Gastrocnemius medialis (tissue), 4 donors: ENCODE measurements at regions not wholly inside any gene's neighbourhood (a gene's known extent, or its start where the extent isn't known, plus 50 kb on each side); places are given as distances from the start of the nearest gene placed in this dataset.

Experiments
- ATAC-seq, 2 donors: fragments of 150-250 bp; one replicate each; pipeline ENCODE4 v1.9.1; 2016
- DNase-seq, 2 donors: peaks; one replicate each; pipeline ENCODE4 v3.0.0-alpha.2; 2019
- H3K27ac ChIP-seq, 4 donors: fragments of 200-600 bp; sonication (generic); 1 replicate in 1 of 4; 2 replicates in 3 of 4; pipeline ENCODE4 v1.5.1; 2016 to 2018; ENCODE audit warnings: mild to moderate bottlenecking in 2 of 4, moderate library complexity in 1 of 4
- H3K27me3 ChIP-seq, 3 donors: fragments of 200-600 bp; sonication (generic) in 2 of 3; 1 replicate in 1 of 3; 2 replicates in 2 of 3; pipeline versions ENCODE4 v1.5.1 to v1.6.0; 2016 to 2019; ENCODE audit warnings: mild to moderate bottlenecking in 1 of 3, moderate library complexity in 1 of 3
- H3K36me3 ChIP-seq, 2 donors: fragments of 200-600 bp; sonication (generic) in 1 of 2; one replicate each; pipeline ENCODE4 v1.5.1; 2017 to 2018
- H3K4me1 ChIP-seq, 2 donors: fragments of 200-600 bp; sonication (generic) in 1 of 2; one replicate each; pipeline ENCODE4 v1.5.1; 2016 to 2017; ENCODE audit warnings: mild to moderate bottlenecking in 2 of 2
- H3K4me3 ChIP-seq, 4 donors: fragments of 200-600 bp; sonication (generic) in 3 of 4; 1 replicate in 1 of 4; 2 replicates in 3 of 4; pipeline ENCODE4 v1.5.1; 2016 to 2019; ENCODE audit warnings: mild to moderate bottlenecking in 2 of 4
- H3K9me3 ChIP-seq, 3 donors: fragments of 200-600 bp; sonication (generic) in 2 of 3; 1 replicate in 1 of 3; 2 replicates in 2 of 3; pipeline ENCODE4 v1.5.1; 2016 to 2019
- POLR2A ChIP-seq, 2 donors: fragments of 450-650 bp; IDR thresholded peaks; one replicate each; pipeline ENCODE4 v1.6.1; 2017; ENCODE audit warnings: antibody characterized with exemption in 2 of 2, mild to moderate bottlenecking in 2 of 2, moderate library complexity in 2 of 2
- in situ Hi-C, 4 donors: fragments of 200-750 bp; cut with MboI; loops; one replicate each; pipeline versions ENCODE4 v1.15.0 to v1.8.0; 2017; ENCODE audit warnings: low sequenced_read_pairs in 4 of 4
- intact Hi-C: fragments of 100-400 bp; cut with DNase I; formaldehyde crosslinking; loops from one replicate; pipeline ENCODE4 v1.15.1; 2023; ENCODE audit warnings: low total_unique reads
- TF ChIP-seq, protein P1 (sequence below), 5 experiments: fragments of 450-650 bp in 3 of 5; fragments of 200-600 bp in 2 of 5; sonication (generic) in 2 of 5; IDR thresholded peaks in 4 of 5; conservative IDR thresholded peaks in 1 of 5; 1 replicate in 4 of 5; 2 replicates in 1 of 5; pipeline ENCODE4 v1.5.1; 2016 to 2019; ENCODE audit warnings: antibody characterized with exemption in 5 of 5, mild to moderate bottlenecking in 3 of 5, moderate library complexity in 3 of 5

DNA sequence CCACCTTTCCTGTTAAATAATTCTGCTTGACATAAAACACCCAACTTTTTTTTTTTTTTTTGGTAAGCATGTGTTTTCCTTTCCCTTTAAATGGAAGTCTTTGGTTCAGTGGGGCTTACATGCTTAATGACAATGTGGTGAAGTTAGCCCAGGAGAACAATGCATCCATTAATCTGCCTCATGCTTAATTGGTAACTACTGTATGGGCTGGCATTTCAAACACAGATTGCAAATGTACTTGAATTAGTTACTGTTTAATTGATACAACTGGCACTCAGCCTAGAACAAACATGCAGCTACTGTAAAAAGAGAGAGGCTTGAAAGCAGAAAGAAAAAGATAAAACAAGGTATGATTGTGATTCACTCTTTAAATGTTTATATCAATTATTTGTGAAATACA, 483.6 kb upstream of the NOX3 start:
- no peaks in the 10 kb centered on the region for H3K27me3 ChIP-seq

DNA sequence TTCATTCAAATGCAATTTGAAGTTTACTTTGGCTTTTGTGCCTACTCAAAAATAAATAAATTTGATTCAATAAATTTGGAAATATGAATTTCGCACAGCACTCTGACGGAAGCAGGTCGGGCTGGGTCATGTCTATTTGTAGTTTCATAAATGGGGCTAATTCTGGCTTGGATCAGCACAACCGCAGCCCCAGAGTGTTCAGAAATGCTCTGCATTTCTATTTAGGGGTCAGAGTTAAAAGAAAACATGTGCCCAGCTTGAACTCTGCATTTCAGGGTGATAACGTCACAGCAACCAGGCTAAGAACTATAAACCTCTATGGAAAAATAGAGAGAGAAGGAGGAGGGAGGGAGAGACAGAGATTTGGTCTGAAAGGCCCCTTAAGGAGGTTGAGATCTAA, 480.9 kb upstream of the NOX3 start:
- DNase-seq = no peak
- H3K9me3 ChIP-seq = no peaks in the 10 kb centered on the region
- H3K4me1 ChIP-seq = no peaks in the 10 kb centered on the region
- no peaks in the 10 kb centered on the region for H3K36me3 ChIP-seq
- H3K27me3 ChIP-seq = no peaks in the 10 kb centered on the region
- H3K4me3 ChIP-seq = no peak overlapping the region
- intact Hi-C loops (no loop called here), in situ Hi-C loops (no loop called here)
- TF ChIP-seq POLR2A (IDR thresholded peaks at IDR 0.05) = no peak
- ATAC-seq = no peak
- no peak overlapping the region for H3K27ac ChIP-seq

More for the DNA sequence above, 483.6 kb upstream of the NOX3 start:
- H3K27ac ChIP-seq = no peak overlapping the region
- DNase-seq (no peak), ATAC-seq (no peak)
- TF ChIP-seq, protein P1, sequence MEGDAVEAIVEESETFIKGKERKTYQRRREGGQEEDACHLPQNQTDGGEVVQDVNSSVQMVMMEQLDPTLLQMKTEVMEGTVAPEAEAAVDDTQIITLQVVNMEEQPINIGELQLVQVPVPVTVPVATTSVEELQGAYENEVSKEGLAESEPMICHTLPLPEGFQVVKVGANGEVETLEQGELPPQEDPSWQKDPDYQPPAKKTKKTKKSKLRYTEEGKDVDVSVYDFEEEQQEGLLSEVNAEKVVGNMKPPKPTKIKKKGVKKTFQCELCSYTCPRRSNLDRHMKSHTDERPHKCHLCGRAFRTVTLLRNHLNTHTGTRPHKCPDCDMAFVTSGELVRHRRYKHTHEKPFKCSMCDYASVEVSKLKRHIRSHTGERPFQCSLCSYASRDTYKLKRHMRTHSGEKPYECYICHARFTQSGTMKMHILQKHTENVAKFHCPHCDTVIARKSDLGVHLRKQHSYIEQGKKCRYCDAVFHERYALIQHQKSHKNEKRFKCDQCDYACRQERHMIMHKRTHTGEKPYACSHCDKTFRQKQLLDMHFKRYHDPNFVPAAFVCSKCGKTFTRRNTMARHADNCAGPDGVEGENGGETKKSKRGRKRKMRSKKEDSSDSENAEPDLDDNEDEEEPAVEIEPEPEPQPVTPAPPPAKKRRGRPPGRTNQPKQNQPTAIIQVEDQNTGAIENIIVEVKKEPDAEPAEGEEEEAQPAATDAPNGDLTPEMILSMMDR (IDR thresholded peaks at IDR 0.05 in 4 of 5, conservative IDR thresholded peaks at IDR 0.05 in 1 of 5) = no peak
- no peak for TF ChIP-seq POLR2A (IDR thresholded peaks at IDR 0.05)
- in situ Hi-C loops (no loop called here), intact Hi-C loops (no loop called here)
- no peaks in the 10 kb centered on the region for H3K36me3 ChIP-seq
- no peaks in the 10 kb centered on the region for H3K9me3 ChIP-seq
- no peaks in the 10 kb centered on the region for H3K4me1 ChIP-seq
- H3K4me3 ChIP-seq = no peak overlapping the region

- H3K36me3 ChIP-seq = no peaks in the 10 kb centered on the region
- no peaks in the 10 kb centered on the region for H3K9me3 ChIP-seq
- intact Hi-C loops = no loop called here
- no peak for ATAC-seq
- H3K27ac ChIP-seq = peak overlapping the region in 1 of 4 donors; percentile 10
- no peak overlapping the region for H3K4me3 ChIP-seq
- no peaks in the 10 kb centered on the region for H3K27me3 ChIP-seq
- DNase-seq = no peak
- in situ Hi-C loops = no loop called here
- no peaks in the 10 kb centered on the region for H3K4me1 ChIP-seq
- no peak for TF ChIP-seq POLR2A (IDR thresholded peaks at IDR 0.05)
- TF ChIP-seq, protein P1 (IDR thresholded peaks at IDR 0.05 in 4 of 5, conservative IDR thresholded peaks at IDR 0.05 in 1 of 5) = no peak
Observed at GRCh38 chr6:155936127-155936526, 480.5 kb upstream of the NOX3 start.

DNA sequence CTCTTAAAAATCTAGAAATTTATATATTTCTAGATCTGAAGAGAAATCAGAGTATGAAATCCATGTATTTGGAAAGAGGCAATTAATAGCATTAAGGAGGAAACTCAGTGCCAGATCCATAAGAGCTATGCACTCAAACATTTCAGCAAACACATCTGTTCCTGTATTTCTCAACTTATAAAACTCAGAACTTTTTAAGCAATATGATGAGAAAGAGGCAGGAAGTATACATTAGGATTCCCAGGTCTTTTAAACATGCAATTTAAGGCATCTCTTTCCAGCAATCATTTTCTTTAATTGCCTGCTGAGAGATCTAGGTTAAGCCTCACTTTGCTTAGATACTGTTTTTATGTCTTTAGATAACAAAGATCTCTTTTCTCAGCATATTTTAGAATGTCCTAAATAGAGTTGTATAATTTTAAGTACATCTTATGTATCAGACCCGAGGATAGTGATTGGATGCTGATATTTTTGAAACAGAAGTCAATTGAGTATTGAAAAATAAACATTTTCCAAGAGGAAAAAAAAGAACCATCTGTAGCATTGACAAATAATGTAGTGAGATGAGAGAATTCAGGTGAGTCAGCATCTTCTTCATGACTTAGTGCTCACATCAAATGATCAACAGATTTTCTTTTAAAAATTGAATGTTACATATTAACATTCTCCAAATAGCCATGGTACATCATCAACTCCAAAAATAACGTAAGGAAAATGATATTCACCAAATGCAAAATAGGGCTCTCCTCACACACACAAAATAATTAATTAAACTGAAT, 461.4 kb upstream of the NOX3 start:
- intact Hi-C loops = no loop called here
- H3K4me3 ChIP-seq = no peak overlapping the region
- no peak overlapping the region for H3K27ac ChIP-seq
- no peaks in the 10 kb centered on the region for H3K27me3 ChIP-seq
- TF ChIP-seq, protein P1 (IDR thresholded peaks at IDR 0.05 in 4 of 5, conservative IDR thresholded peaks at IDR 0.05 in 1 of 5) = no peak
- no peak for TF ChIP-seq POLR2A (IDR thresholded peaks at IDR 0.05)
- H3K36me3 ChIP-seq = no peaks in the 10 kb centered on the region
- DNase-seq (no peak), ATAC-seq (no peak)
- no peaks in the 10 kb centered on the region for H3K9me3 ChIP-seq
- no peaks in the 10 kb centered on the region for H3K4me1 ChIP-seq
- in situ Hi-C loops = no loop called here

GRCh38 chr6:155915651-155916050, 460.0 kb upstream of the NOX3 start:
- TF ChIP-seq, protein P1 (IDR thresholded peaks at IDR 0.05 in 4 of 5, conservative IDR thresholded peaks at IDR 0.05 in 1 of 5) = no peak
- Histone ChIP-seq H3K9me3 (no peaks in the 10 kb centered on the region), H3K27ac (no peak overlapping the region), H3K27me3 (no peaks in the 10 kb centered on the region), H3K4me1 (no peaks in the 10 kb centered on the region), H3K36me3 (no peaks in the 10 kb centered on the region), H3K4me3 (no peak overlapping the region)
- ATAC-seq (no peak), DNase-seq (no peak)
- intact Hi-C loops = no loop called here
- in situ Hi-C loops = no loop called here
